ENCODE measurements at regions not wholly inside any gene's neighbourhood (a gene's known extent, or its start where the extent isn't known, plus 50 kb on each side); places are given as distances from the start of the nearest gene placed in this dataset.
"Not testable (repeated sequence)": the region's sequence is repeated elsewhere in the genome, so short reads cannot be mapped to it uniquely, and the experiment has no call there.

GRCh38 chr14:85852123-85852522 lies 322.2 kb downstream of the FLRT2 start:
- not testable (repeated sequence) for DNase-seq (ENCODE audit: low spot score in 2 of 2); FAIRE-seq

- FAIRE-seq, result not testable (repeated sequence)
Measured at GRCh38 chr14:85830549-85830948, 300.6 kb downstream of the FLRT2 start.

GRCh38 chr14:85829601-85830000 lies 299.7 kb downstream of the FLRT2 start:
- DNase-seq (ENCODE audit: low spot score in 2 of 2); FAIRE-seq: not testable (repeated sequence)

More at GRCh38 chr14:85830549-85830948, 300.6 kb downstream of the FLRT2 start:
- not testable (repeated sequence) for DNase-seq (ENCODE audit: low spot score in 2 of 2)

GRCh38 chr14:85824526-85824925 lies 294.6 kb downstream of the FLRT2 start:
- DNase-seq (ENCODE audit: low spot score in 2 of 2), result no peak
- no peak for FAIRE-seq

- FAIRE-seq, result no peak
- no peak for DNase-seq (ENCODE audit: low spot score in 2 of 2)
Measured at GRCh38 chr14:85822236-85822635, 292.3 kb downstream of the FLRT2 start.

DNA sequence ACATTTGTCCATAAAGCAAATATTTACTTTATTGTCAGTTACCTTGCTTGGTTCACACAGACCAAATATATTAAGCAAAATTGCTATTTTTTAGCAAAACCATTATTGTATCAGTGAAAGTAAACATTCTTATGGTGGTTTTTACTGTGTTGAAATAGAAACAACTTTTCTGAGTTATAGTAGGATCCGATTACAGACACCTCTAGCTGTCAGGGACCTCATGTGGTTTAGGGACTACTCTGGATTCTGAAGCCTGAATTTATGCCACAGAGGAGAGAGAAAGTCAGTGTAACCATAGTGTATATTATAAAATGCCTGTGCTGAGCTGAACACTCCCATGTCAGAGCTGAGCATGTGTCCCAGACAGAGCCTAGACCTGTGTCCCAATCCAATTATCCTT lies 287.5 kb downstream of the FLRT2 start:
- no peak for DNase-seq (ENCODE audit: low spot score in 2 of 2)
- FAIRE-seq, result no peak

GRCh38 chr14:85813040-85813439 lies 283.1 kb downstream of the FLRT2 start:
- DNase-seq (ENCODE audit: low spot score in 2 of 2), result no peak
- no peak for FAIRE-seq

- DNase-seq (ENCODE audit: low spot score in 2 of 2), result no peak
- FAIRE-seq, result no peak
Measured at GRCh38 chr14:85811340-85811739, 281.4 kb downstream of the FLRT2 start.

DNA sequence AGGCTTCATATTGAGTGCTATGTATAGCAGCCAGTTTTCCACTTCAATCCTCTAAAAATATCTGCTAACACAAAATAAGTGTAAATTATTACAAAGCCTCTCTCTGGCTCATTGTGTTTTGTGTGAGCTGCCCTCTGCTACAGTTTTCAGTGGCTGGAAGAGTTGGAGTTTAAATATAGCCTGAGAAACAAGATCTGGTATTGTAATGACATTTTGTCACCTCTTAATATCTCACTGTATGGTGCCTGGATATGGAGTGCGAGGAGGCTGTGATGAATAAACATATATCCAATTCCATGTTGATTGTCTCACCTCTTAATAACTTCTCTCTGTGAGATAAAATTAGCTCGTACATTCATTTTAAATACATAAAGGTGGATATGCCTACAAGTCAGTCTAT lies 269.7 kb downstream of the FLRT2 start:
- no peak for DNase-seq (ENCODE audit: low spot score in 2 of 2)
- FAIRE-seq, result no peak

- FAIRE-seq (no peak), DNase-seq (ENCODE audit: low spot score in 2 of 2) (no peak)
Measured at GRCh38 chr14:85798856-85799255, 268.9 kb downstream of the FLRT2 start.

GRCh38 chr14:85793533-85793932 lies 263.6 kb downstream of the FLRT2 start:
- no peak for DNase-seq (ENCODE audit: low spot score in 2 of 2)
- no peak for FAIRE-seq

GRCh38 chr14:85789506-85789905 lies 259.6 kb downstream of the FLRT2 start:
- FAIRE-seq, result no peak

GRCh38 chr14:85788470-85789233 lies 258.7 kb downstream of the FLRT2 start:
- FAIRE-seq, result no peak
- no peak for DNase-seq (ENCODE audit: low spot score in 2 of 2)

More at GRCh38 chr14:85789506-85789905, 259.6 kb downstream of the FLRT2 start:
- no peak for DNase-seq (ENCODE audit: low spot score in 2 of 2)

GRCh38 chr14:85766295-85766694 lies 236.4 kb downstream of the FLRT2 start:
- DNase-seq (ENCODE audit: low spot score in 2 of 2) (no peak), FAIRE-seq (no peak)

DNA sequence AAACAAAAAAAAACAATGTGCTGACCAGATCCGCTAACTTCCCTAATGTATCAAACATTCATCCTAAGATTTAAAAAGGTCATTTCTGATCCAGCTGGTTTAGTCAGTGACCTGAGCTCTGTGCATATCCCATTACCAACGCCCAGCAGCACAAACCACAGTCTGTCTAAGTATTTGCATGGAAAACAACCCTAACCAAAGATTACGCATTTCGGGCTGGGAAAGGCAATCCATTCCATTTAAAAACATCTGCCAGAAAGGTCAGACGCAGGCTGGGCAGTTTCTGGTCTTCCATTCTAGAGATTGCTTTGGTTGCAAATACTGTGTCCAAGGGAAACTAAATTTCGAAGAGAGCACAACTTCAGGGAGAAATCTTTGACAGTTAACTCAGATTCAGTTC lies 234.9 kb downstream of the FLRT2 start:
- no peak for FAIRE-seq
- no peak for DNase-seq (ENCODE audit: low spot score in 2 of 2)

GRCh38 chr14:85762526-85762925 lies 232.6 kb downstream of the FLRT2 start:
- FAIRE-seq (no peak), DNase-seq (ENCODE audit: low spot score in 2 of 2) (no peak)

DNA sequence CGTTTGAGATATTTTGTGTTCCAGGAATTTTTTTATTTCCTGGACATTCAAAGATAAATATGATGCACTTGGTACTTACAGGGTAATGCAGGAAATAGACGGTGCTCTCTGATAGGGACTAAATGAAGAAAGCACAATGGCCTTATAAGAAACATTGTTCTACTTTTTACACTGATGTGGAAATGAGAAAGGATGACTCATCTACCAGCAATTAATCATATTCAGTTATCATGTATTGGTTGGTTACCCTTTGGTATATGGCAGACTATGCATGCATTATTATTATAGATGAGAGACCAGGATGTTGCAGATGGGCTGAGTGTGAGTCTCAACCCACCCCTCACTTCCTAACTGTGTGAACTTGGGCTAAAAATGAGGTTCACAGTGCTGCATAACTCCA lies 222.2 kb downstream of the FLRT2 start:
- FAIRE-seq, result no peak

GRCh38 chr14:85744573-85744972 lies 214.6 kb downstream of the FLRT2 start:
- FAIRE-seq, result no peak
- no peak for DNase-seq (ENCODE audit: low spot score in 2 of 2)

More for the DNA sequence above, 222.2 kb downstream of the FLRT2 start:
- DNase-seq (ENCODE audit: low spot score in 2 of 2), result no peak

- DNase-seq (ENCODE audit: low spot score in 2 of 2), result no peak
- no peak for FAIRE-seq
Measured at GRCh38 chr14:85732031-85732430, 202.1 kb downstream of the FLRT2 start.

DNA sequence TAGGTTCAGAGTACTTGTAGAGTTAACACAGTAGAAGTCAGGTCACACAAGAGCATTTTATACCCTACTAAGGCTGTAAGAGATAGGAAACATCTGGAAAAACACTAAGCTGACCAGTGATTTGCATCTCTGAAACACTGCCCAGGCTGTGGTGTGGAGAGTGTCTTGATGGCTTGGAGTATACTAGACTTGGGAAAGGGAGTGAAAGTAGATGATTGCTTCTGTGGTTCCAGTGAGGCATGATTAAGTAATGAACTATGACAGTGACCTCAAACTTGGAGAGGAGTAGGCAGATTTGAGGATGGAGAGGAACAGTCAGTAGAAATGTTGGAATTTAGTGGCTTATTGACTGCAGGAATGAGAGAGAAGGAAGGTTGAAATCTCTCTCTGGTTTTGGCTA lies 201.2 kb downstream of the FLRT2 start:
- DNase-seq (ENCODE audit: low spot score in 2 of 2) (no peak), FAIRE-seq (no peak)

DNA sequence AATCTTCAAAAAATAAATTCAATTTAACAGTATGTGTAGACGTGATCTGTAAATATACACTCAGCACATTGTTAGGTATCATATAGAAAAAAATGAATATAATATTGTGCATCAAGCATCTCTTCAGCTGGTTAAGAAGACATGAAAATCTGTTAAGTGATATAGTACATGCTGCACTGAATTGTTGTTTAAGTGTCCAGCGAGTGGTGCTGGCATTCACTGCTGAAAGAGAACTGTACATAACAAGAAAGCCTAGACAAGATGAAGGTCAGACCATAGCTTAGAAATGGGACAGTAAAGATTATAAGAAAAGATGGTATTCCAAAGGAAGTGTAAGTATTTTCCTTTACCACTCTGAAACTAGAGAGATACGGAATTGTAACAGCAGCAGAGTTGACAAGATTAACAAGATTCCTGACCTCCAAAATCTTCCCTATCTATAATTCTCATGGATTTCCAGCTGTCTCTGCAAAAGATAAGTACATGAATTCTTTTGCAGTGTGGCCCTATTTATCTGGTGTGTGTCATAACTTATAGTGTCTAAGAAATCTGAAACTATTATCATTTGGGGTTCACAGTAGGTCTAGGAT lies 198.6 kb downstream of the FLRT2 start:
- no peak for FAIRE-seq
- DNase-seq (ENCODE audit: low spot score in 2 of 2), result no peak

DNA sequence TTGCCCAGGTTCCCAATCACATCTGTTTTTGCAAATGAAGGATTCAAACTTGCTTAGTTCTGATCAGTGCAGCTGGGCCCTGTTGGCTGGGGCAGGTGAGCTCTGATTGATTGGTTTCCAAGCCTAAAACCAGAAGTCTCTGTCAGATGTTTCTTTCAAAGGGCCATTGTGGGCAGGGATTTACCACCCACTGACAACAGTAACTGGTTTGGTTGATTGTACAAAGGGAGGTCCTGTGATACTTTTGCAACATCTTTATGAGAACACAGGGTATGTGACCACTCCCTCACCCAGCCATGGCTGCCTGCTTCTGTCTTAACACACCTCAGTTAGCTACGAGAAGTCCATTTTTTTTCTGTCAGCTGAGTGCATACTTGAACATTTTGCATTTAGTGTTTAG lies 184.1 kb downstream of the FLRT2 start:
- DNase-seq (ENCODE audit: low spot score in 2 of 2) (no peak), FAIRE-seq (no peak)

Data from frontal cortex (tissue), 3 donors.